OCI-LY3 (cell line): ENCODE measurements at regions not wholly inside any gene's neighbourhood (a gene's known extent, or its start where the extent isn't known, plus 50 kb on each side); places are given as distances from the start of the nearest gene placed in this dataset.

ENCODE experiments used
- H2AFZ ChIP-seq: fragments of 200-600, 300-600 bp; shearing (Covaris generic); 2 replicates; pipeline ENCODE4 v1.6.0; 2014; ENCODE audit warnings: antibody characterized with exemption, low read depth, low read length
- H3K27ac ChIP-seq: fragments of 200-600, 300-600 bp; sonication (generic); 2 replicates; pipeline ENCODE4 v1.5.1; 2014; ENCODE audit warnings: mild to moderate bottlenecking, low read length, moderate library complexity, mixed read lengths
- H3K27me3 ChIP-seq: fragments of 200-600, 300-600 bp; sonication (generic); 2 replicates; pipeline ENCODE4 v1.6.1; 2014; ENCODE audit warnings: low read depth, low read length, mixed read lengths
- H3K36me3 ChIP-seq: fragments of 200-600, 300-600 bp; sonication (generic); replicated peaks from 2 replicates; pipeline ENCODE3; 2014; ENCODE audit warnings: low read depth, low read length, mixed read lengths
- H3K4me1 ChIP-seq: fragments of 300-600, 200-600 bp; sonication (generic); 2 replicates; pipeline ENCODE4 v1.6.1; 2014; ENCODE audit warnings: low read length, mixed read lengths
- H3K4me2 ChIP-seq: fragments of 200-600, 300-600 bp; sonication (generic); 2 replicates; pipeline ENCODE4 v1.6.1; 2014; ENCODE audit warnings: low read length, mixed read lengths
- H3K4me3 ChIP-seq: fragments of 300-600, 200-600 bp; sonication (generic); 2 replicates; pipeline ENCODE4 v1.5.1; 2014; ENCODE audit warnings: antibody characterized with exemption, mild to moderate bottlenecking, low read length, moderate library complexity
- H3K79me2 ChIP-seq: fragments of 300-600, 200-600 bp; shearing (Covaris generic); 2 replicates; pipeline ENCODE4 v1.6.1; 2014; ENCODE audit warnings: mild to moderate bottlenecking, low read length, mixed read lengths
- H3K9ac ChIP-seq: fragments of 300-600, 200-600 bp; shearing (Covaris generic); 2 replicates; pipeline ENCODE4 v1.6.0; 2014; ENCODE audit warnings: mild to moderate bottlenecking, low read length, moderate library complexity
- H3K9me3 ChIP-seq: fragments of 200-600, 300-600 bp; shearing (Covaris generic); 2 replicates; pipeline ENCODE4 v1.6.1; 2014; ENCODE audit warnings: low read length, mixed read lengths; ENCODE audit not compliant: insufficient read depth
- H4K20me1 ChIP-seq: fragments of 200-600, 300-600 bp; sonication (generic); 2 replicates; pipeline ENCODE4 v1.6.1; 2016; ENCODE audit warnings: low read length, mixed read lengths; ENCODE audit not compliant: insufficient read depth
- CTCF ChIP-seq: fragments of 200-600, 300-600 bp; sonication (generic); IDR thresholded peaks from 2 replicates; pipeline ENCODE4 v1.5.1; 2014; ENCODE audit warnings: antibody characterized with exemption, low read length, low read depth
- EZH2phosphoT487 ChIP-seq: fragments of 200-600 bp; shearing (Covaris generic); IDR thresholded peaks from 2 replicates; pipeline ENCODE4 v1.6.1; 2018; ENCODE audit warnings: antibody characterized with exemption, mixed run types, low read depth

- Histone ChIP-seq H2AFZ (no peak overlapping the region), H3K27me3 (no peaks in the 10 kb centered on the region), H3K27ac (no peak overlapping the region), H3K9ac (no peak overlapping the region), H3K9me3 (no peaks in the 10 kb centered on the region), H3K4me2 (no peak overlapping the region), H3K4me3 (no peak overlapping the region), H4K20me1 (no peaks in the 10 kb centered on the region), H3K79me2 (no peaks in the 10 kb centered on the region), H3K36me3 (no peaks in the 10 kb centered on the region), H3K4me1 (no peaks in the 10 kb centered on the region)
- TF ChIP-seq CTCF = no peak
- TF ChIP-seq EZH2phosphoT487 = no peak
These were observed 860.9 kb upstream of the LCORL start for GRCh38 chr4:18882468-18882867.

- TF ChIP-seq EZH2phosphoT487 (no peak), CTCF (no peak)
- no peaks in the 10 kb centered on the region for H4K20me1 ChIP-seq
- H3K27ac ChIP-seq = no peak overlapping the region
- no peak overlapping the region for H3K9ac ChIP-seq
- H3K4me2 ChIP-seq = no peak overlapping the region
- no peaks in the 10 kb centered on the region for H3K36me3 ChIP-seq
- H3K79me2 ChIP-seq = no peaks in the 10 kb centered on the region
- no peaks in the 10 kb centered on the region for H3K27me3 ChIP-seq
- H3K9me3 ChIP-seq = no peaks in the 10 kb centered on the region
- H3K4me3 ChIP-seq = no peak overlapping the region
- no peak overlapping the region for H2AFZ ChIP-seq
- no peaks in the 10 kb centered on the region for H3K4me1 ChIP-seq
These were observed 860.0 kb upstream of the LCORL start for GRCh38 chr4:18881556-18881955.

GRCh38 chr4:18880871-18881270 is 859.3 kb upstream of the LCORL start:
- H3K9me3 ChIP-seq = no peaks in the 10 kb centered on the region
- no peaks in the 10 kb centered on the region for H4K20me1 ChIP-seq
- no peak overlapping the region for H3K4me3 ChIP-seq
- TF ChIP-seq EZH2phosphoT487 (no peak), CTCF (no peak)
- H3K27me3 ChIP-seq = no peaks in the 10 kb centered on the region
- no peak overlapping the region for H3K9ac ChIP-seq
- no peaks in the 10 kb centered on the region for H3K36me3 ChIP-seq
- H3K79me2 ChIP-seq = no peaks in the 10 kb centered on the region
- no peaks in the 10 kb centered on the region for H3K4me1 ChIP-seq
- H3K4me2 ChIP-seq = no peak overlapping the region
- no peak overlapping the region for H2AFZ ChIP-seq
- no peak overlapping the region for H3K27ac ChIP-seq

- no peak overlapping the region for H3K4me3 ChIP-seq
- H3K79me2 ChIP-seq = no peaks in the 10 kb centered on the region
- no peaks in the 10 kb centered on the region for H3K27me3 ChIP-seq
- no peaks in the 10 kb centered on the region for H3K4me1 ChIP-seq
- no peak overlapping the region for H3K9ac ChIP-seq
- H2AFZ ChIP-seq = no peak overlapping the region
- no peaks in the 10 kb centered on the region for H3K36me3 ChIP-seq
- no peak overlapping the region for H3K27ac ChIP-seq
- H4K20me1 ChIP-seq = no peaks in the 10 kb centered on the region
- H3K9me3 ChIP-seq = 0 out of 2 replicates have a peak, but pooled peaks cover 1% of the 10 kb centered on the region
- TF ChIP-seq CTCF (no peak), EZH2phosphoT487 (no peak)
- H3K4me2 ChIP-seq = no peak overlapping the region
These were observed 857.0 kb upstream of the LCORL start for GRCh38 chr4:18878561-18878960.
